GM19099 (cell line): ENCODE measurements at regions not wholly inside any gene's neighbourhood (a gene's known extent, or its start where the extent isn't known, plus 50 kb on each side); places are given as distances from the start of the nearest gene placed in this dataset.

ENCODE experiments used
- POLR2A ChIP-seq: IDR thresholded peaks from 3 replicates; pipeline ENCODE4 v1.6.1; 2011; ENCODE audit warnings: low read depth; ENCODE audit not compliant: insufficient read length; ENCODE audit errors: extremely low read depth

- no peak for TF ChIP-seq POLR2A
Observed at GRCh38 chr5:77892061-77893010, 116.2 kb upstream of the TBCA start.

- TF ChIP-seq POLR2A = no peak
Observed at GRCh38 chr5:77885519-77885918, 109.4 kb upstream of the TBCA start.

GRCh38 chr5:77882670-77883257 is 106.6 kb upstream of the TBCA start:
- no peak for TF ChIP-seq POLR2A

GRCh38 chr5:77881528-77881927 is 105.4 kb upstream of the TBCA start:
- no peak for TF ChIP-seq POLR2A

GRCh38 chr5:77877516-77878355 is 101.6 kb upstream of the TBCA start:
- no peak for TF ChIP-seq POLR2A

- no peak for TF ChIP-seq POLR2A
Observed at GRCh38 chr5:77876862-77877502, 100.8 kb upstream of the TBCA start.

- TF ChIP-seq POLR2A = no peak
Observed at GRCh38 chr5:77876316-77876715, 100.2 kb upstream of the TBCA start.

- no peak for TF ChIP-seq POLR2A
Observed at GRCh38 chr5:77874691-77875090, 98.6 kb upstream of the TBCA start.

- TF ChIP-seq POLR2A = no peak
Observed at GRCh38 chr5:77873239-77873638, 97.1 kb upstream of the TBCA start.

- no peak for TF ChIP-seq POLR2A
Observed at GRCh38 chr5:77871946-77872345, 95.8 kb upstream of the TBCA start.

- TF ChIP-seq POLR2A = no peak
Observed at GRCh38 chr5:77871016-77871415, 94.9 kb upstream of the TBCA start.

GRCh38 chr5:77869116-77869798 is 93.1 kb upstream of the TBCA start:
- TF ChIP-seq POLR2A = no peak

GRCh38 chr5:77867914-77868313 is 91.8 kb upstream of the TBCA start:
- TF ChIP-seq POLR2A = no peak

GRCh38 chr5:77867194-77867691 is 91.1 kb upstream of the TBCA start:
- no peak for TF ChIP-seq POLR2A
